Chondrocyte (in vitro differentiated cells): ENCODE measurements at regions not wholly inside any gene's neighbourhood (a gene's known extent, or its start where the extent isn't known, plus 50 kb on each side); places are given as distances from the start of the nearest gene placed in this dataset.

Experiments
- DNase-seq: peaks from one replicate; pipeline ENCODE4 v3.0.0; 2021; ENCODE audit warnings: mixed read lengths, low spot score
- H3K27ac Mint-ChIP-seq: one replicate; pipeline ENCODE4 v1.8.0; 2021; ENCODE audit warnings: mild to moderate bottlenecking, moderate library complexity, mixed read lengths; ENCODE audit not compliant: unreplicated experiment
- H3K27me3 Mint-ChIP-seq: 2 replicates; pipeline ENCODE4 v1.8.0; 2021; ENCODE audit warnings: low read depth, mixed read lengths
- H3K36me3 Mint-ChIP-seq: 2 replicates; pipeline ENCODE4 v1.8.0; 2021; ENCODE audit warnings: low read depth, mixed read lengths
- H3K4me1 Mint-ChIP-seq: 2 replicates; pipeline ENCODE4 v1.8.0; 2021; ENCODE audit warnings: low read depth, mild to moderate bottlenecking, mixed read lengths
- H3K4me3 Mint-ChIP-seq: one replicate; pipeline ENCODE4 v1.8.0; 2021; ENCODE audit warnings: mild to moderate bottlenecking, moderate library complexity, mixed read lengths; ENCODE audit not compliant: unreplicated experiment
- H3K9me3 Mint-ChIP-seq: 2 replicates; pipeline ENCODE4 v1.8.0; 2021; ENCODE audit warnings: low read depth, mixed read lengths
- TF ChIP-seq, protein P1 (sequence below): fragments of 200-600 bp; sonication (generic); IDR thresholded peaks from 2 replicates; pipeline ENCODE4 v1.5.0; 2021; ENCODE audit warnings: antibody characterized with exemption, mild to moderate bottlenecking, moderate library complexity

DNA sequence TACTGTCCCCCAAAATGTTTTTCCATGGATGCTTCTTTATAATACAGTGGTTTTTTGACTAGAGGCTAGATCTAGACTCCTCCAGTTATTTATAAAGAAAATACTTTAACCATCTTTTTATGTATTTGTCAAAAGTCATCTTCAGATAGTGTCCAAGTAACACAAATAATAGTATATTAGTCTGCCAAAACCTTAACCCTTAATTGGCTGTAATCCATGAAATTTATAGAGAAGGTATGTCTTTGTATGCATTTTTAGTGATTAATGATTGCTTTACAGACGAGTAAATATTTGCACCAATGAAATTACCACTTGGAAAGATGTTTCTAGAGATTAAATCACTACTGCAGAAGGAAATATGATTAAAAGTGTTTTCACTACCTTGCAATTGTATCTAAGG, 451.8 kb upstream of the NRXN1 start:
- DNase-seq, result no peak
- no peaks in the 10 kb centered on the region for H3K4me1 Mint-ChIP-seq
- H3K9me3 Mint-ChIP-seq, result no peaks in the 10 kb centered on the region
- TF ChIP-seq, protein P1, sequence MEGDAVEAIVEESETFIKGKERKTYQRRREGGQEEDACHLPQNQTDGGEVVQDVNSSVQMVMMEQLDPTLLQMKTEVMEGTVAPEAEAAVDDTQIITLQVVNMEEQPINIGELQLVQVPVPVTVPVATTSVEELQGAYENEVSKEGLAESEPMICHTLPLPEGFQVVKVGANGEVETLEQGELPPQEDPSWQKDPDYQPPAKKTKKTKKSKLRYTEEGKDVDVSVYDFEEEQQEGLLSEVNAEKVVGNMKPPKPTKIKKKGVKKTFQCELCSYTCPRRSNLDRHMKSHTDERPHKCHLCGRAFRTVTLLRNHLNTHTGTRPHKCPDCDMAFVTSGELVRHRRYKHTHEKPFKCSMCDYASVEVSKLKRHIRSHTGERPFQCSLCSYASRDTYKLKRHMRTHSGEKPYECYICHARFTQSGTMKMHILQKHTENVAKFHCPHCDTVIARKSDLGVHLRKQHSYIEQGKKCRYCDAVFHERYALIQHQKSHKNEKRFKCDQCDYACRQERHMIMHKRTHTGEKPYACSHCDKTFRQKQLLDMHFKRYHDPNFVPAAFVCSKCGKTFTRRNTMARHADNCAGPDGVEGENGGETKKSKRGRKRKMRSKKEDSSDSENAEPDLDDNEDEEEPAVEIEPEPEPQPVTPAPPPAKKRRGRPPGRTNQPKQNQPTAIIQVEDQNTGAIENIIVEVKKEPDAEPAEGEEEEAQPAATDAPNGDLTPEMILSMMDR, result no peak
- H3K27me3 Mint-ChIP-seq, result peaks cover 1% of the 10 kb centered on the region
- H3K27ac Mint-ChIP-seq, result no peak overlapping the region
- H3K4me3 Mint-ChIP-seq, result no peak overlapping the region
- H3K36me3 Mint-ChIP-seq, result no peaks in the 10 kb centered on the region

DNA sequence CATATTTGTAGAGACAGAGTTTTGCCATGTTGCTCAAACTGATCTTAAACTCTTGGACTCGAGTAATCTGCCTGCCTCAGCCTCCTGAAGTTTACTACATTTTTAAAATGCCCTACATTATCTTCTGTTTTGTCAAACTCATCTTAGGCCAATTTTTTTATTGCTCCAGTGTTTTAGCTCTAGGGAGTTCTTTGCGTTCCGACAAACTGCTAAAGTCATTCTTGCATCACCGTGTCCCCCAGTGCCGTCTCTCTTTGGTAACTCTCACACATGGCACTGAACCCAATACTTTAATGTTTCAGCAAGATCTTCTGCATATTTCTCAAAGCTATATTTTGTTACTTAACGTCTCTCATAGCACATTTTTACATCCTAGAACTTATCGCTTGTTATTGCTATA, 440.9 kb upstream of the NRXN1 start:
- no peaks in the 10 kb centered on the region for H3K4me1 Mint-ChIP-seq
- no peaks in the 10 kb centered on the region for H3K36me3 Mint-ChIP-seq
- H3K27me3 Mint-ChIP-seq, result peaks cover 10% of the 10 kb centered on the region
- no peak overlapping the region for H3K27ac Mint-ChIP-seq
- H3K4me3 Mint-ChIP-seq, result no peak overlapping the region
- no peaks in the 10 kb centered on the region for H3K9me3 Mint-ChIP-seq
- TF ChIP-seq, protein P1, result no peak
- no peak for DNase-seq

DNA sequence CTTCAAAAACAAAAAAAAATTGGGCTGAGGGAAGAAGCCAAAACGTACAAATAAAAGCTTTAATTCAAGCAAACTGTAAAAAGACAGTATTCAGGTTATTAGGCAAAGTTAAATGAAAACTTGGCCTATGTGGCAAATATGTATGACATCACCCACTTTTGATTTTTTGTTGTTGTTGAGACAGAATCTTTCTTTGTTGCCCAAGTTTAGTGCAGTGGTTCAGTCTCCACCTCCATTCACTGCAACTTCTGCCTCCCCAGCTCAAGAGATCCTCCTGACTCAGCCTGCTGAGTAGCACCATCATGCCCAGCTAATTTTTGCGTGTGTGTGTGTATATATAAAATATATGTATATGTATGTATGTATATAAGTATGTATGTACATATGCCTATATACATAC, 440.4 kb upstream of the NRXN1 start:
- no peaks in the 10 kb centered on the region for H3K9me3 Mint-ChIP-seq
- TF ChIP-seq, protein P1, result no peak
- no peaks in the 10 kb centered on the region for H3K4me1 Mint-ChIP-seq
- H3K36me3 Mint-ChIP-seq, result no peaks in the 10 kb centered on the region
- peaks cover 8% of the 10 kb centered on the region for H3K27me3 Mint-ChIP-seq
- no peak overlapping the region for H3K27ac Mint-ChIP-seq
- no peak overlapping the region for H3K4me3 Mint-ChIP-seq
- no peak for DNase-seq

DNA sequence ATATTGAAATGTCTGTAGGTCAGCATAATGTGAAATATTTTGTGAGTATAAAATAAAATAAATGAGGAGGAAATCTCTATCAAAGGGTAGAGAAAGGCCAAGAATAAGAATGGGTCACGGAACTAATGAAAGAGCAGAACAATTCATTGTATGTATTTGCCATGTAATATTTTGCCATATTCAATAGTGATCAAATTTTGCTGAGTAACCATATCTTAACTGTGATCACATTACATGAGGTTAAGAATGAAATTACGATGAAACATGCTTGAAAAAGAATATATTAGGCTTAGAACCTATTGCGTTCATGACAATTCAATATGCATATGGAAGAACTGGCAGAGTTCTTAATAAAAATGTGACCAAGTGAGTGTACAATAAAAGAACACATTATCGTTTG, 437.2 kb upstream of the NRXN1 start:
- no peak for DNase-seq
- H3K27me3 Mint-ChIP-seq, result peaks cover 8% of the 10 kb centered on the region
- H3K36me3 Mint-ChIP-seq, result no peaks in the 10 kb centered on the region
- H3K4me1 Mint-ChIP-seq, result no peaks in the 10 kb centered on the region
- H3K4me3 Mint-ChIP-seq, result no peak overlapping the region
- no peak overlapping the region for H3K27ac Mint-ChIP-seq
- no peaks in the 10 kb centered on the region for H3K9me3 Mint-ChIP-seq
- TF ChIP-seq, protein P1, result no peak

DNA sequence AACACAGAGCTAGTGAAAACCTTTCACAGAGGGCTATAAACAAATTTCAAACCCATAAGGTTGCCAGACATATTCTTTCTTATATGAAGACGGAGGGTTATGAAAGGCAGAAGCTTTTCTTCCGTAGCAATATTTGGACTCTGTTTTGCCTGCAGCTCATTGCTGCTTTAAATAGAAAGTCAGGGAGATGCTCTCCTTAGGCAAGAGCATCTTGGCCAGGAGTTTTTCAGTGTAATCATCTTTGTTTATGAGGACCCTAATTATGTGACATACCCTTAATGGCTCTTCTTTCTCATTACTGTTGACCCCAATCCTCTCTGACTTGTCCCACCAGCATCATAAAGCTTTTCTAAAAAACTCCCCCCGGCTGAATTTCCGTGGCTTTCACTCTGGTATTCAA, 433.4 kb upstream of the NRXN1 start:
- Mint-ChIP-seq H3K27ac (no peak overlapping the region), H3K27me3 (peaks cover 16% of the 10 kb centered on the region)
- DNase-seq, result no peak

More for the DNA sequence above, 433.4 kb upstream of the NRXN1 start:
- no peaks in the 10 kb centered on the region for H3K36me3 Mint-ChIP-seq
- H3K4me1 Mint-ChIP-seq, result no peaks in the 10 kb centered on the region
- no peaks in the 10 kb centered on the region for H3K9me3 Mint-ChIP-seq
- TF ChIP-seq, protein P1, result no peak
- H3K4me3 Mint-ChIP-seq, result no peak overlapping the region
